ENCODE measurements at regions not wholly inside any gene's neighbourhood (a gene's known extent, or its start where the extent isn't known, plus 50 kb on each side); places are given as distances from the start of the nearest gene placed in this dataset.

GRCh38 chrX:131802836-131803626 lies 220.1 kb upstream of the STK26 start (continued):
- TF ChIP-seq, protein P1, sequence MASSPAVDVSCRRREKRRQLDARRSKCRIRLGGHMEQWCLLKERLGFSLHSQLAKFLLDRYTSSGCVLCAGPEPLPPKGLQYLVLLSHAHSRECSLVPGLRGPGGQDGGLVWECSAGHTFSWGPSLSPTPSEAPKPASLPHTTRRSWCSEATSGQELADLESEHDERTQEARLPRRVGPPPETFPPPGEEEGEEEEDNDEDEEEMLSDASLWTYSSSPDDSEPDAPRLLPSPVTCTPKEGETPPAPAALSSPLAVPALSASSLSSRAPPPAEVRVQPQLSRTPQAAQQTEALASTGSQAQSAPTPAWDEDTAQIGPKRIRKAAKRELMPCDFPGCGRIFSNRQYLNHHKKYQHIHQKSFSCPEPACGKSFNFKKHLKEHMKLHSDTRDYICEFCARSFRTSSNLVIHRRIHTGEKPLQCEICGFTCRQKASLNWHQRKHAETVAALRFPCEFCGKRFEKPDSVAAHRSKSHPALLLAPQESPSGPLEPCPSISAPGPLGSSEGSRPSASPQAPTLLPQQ (tag by site-specific recombination; IDR thresholded peaks at IDR 0.05), result 0 out of 2 replicates have a peak, but pooled peaks have one; percentile 39
- TF ChIP-seq ZNF561 (tag by site-specific recombination; IDR thresholded peaks at IDR 0.05; ENCODE audit: borderline replicate concordance), result 0 out of 2 replicates have a peak, but pooled peaks have one; percentile 54
- TF ChIP-seq ZBTB1 (tag by site-specific recombination; IDR thresholded peaks at IDR 0.05), result no peak
- no peak for TF ChIP-seq ZNF19 (tag by site-specific recombination; IDR thresholded peaks at IDR 0.05; ENCODE audit: low read depth)
- TF ChIP-seq, protein P2, sequence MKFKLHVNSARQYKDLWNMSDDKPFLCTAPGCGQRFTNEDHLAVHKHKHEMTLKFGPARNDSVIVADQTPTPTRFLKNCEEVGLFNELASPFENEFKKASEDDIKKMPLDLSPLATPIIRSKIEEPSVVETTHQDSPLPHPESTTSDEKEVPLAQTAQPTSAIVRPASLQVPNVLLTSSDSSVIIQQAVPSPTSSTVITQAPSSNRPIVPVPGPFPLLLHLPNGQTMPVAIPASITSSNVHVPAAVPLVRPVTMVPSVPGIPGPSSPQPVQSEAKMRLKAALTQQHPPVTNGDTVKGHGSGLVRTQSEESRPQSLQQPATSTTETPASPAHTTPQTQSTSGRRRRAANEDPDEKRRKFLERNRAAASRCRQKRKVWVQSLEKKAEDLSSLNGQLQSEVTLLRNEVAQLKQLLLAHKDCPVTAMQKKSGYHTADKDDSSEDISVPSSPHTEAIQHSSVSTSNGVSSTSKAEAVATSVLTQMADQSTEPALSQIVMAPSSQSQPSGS (tag by site-specific recombination; IDR thresholded peaks at IDR 0.05; ENCODE audit: low read depth), result no peak
- TF ChIP-seq ZNF121 (tag by site-specific recombination; IDR thresholded peaks at IDR 0.05), result no peak
- no peak for TF ChIP-seq ZNF423 (tag by site-specific recombination; IDR thresholded peaks at IDR 0.05)

DNA sequence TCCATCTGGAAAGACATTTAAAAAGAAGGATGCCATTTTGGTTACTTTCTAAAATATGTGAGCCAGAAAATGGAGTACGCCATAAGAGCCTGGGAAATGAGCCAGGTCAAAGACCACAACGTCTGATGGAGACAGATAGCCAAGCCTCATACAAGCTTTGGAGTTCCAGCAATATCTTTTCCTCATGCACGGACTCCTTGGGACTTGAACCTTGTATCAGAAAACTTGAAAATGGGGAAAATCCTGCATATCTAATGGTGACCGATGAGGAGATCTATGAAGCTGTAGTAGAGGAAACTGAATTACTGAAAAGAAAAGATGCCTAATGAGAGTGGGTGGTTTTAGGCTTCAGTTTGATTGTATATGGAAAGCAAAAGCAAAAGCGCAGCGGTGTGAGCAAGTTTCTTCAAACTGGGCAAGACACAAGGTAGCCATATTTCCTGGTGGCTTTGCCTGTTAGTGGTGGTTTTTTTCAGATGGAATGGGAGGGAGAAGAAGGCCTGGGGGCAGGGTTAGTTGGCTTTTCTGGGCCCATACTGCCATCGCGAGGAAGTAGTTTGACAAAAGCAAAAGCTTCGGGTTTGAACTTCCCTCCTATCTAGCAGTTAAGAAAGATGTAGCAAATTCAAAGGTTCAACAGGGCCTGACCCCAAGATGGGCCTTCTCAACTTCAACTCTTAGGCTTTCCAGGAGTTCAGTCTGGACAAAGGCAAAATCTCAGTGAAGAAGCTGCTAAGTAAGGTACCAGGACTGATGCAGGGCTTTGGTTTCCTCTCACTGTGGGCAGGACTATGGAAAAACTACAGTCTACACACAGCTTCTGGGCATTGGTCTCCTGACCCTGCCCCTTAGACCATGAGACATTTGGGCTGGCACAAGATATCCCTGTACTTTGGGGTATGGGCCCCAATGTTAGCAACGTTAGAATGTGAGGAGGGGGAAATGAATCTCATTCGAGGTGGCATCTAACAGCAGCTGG lies 210.0 kb upstream of the STK26 start:
- Histone ChIP-seq H3K36me3 (ENCODE audit: control insufficient read depth in 2 of 2, insufficient read depth in 1 of 2, low read length in 2 of 2) (peaks cover 3% of the 10 kb centered on the region in 2 experiments; a peak in 2 of 3 replicates), H3K4me1 (ENCODE audit: control insufficient read depth, insufficient read depth, low read length) (no peaks in the 10 kb centered on the region), H3K9me3 (ENCODE audit: control insufficient read depth, insufficient read depth, low read depth, low read length) (no peaks in the 10 kb centered on the region), H3K27ac (ENCODE audit: extremely low read depth, low read depth, low read length) (peak overlapping the region; percentile 76; the same call in 1 of the 2 replicates), H3K4me3 (ENCODE audit: low read depth, low read length) (no peak overlapping the region)
- POLR2A ChIA-PET, result interaction anchor here (1.0 kb wide), 1 partner anchor 11 kb away, joined by 3 read pairs; no protein-coding TSS in a partner anchor
- CTCF ChIA-PET, result interaction anchor here (0.6 to 1.4 kb wide), 14 partner anchors 9 to 1615 kb away, joined by 3 to 8 read pairs (median 4); no protein-coding TSS in a partner anchor
- TF ChIP-seq KLF9 (tag by site-specific recombination; IDR thresholded peaks at IDR 0.05; ENCODE audit: low read depth) (no peak), ZNF660 (tag by site-specific recombination; IDR thresholded peaks at IDR 0.05) (peak; percentile 51; the same call in 1 of the 2 replicates), ZEB2 (tag by site-specific recombination; IDR thresholded peaks at IDR 0.05) (peak; percentile 44; the same call in 1 of the 2 replicates), ZNF335 (tag by site-specific recombination; conservative IDR thresholded peaks at IDR 0.05) (peak; percentile 26; the same call in 1 of the 2 replicates), ZSCAN30 (tag by site-specific recombination; IDR thresholded peaks at IDR 0.05) (0 out of 2 replicates have a peak, but pooled peaks have one; percentile 7), ZNF350 (tag by site-specific recombination; IDR thresholded peaks at IDR 0.05) (no peak), ZNF366 (tag by site-specific recombination; conservative IDR thresholded peaks at IDR 0.05) (no peak), PRDM6 (tag by site-specific recombination; IDR thresholded peaks at IDR 0.05) (0 out of 2 replicates have a peak, but pooled peaks have one; percentile 22), ZNF639 (tag by site-specific recombination; IDR thresholded peaks at IDR 0.05) (peak; percentile 48; the same call in 1 of the 2 replicates), SP3 (tag by site-specific recombination; IDR thresholded peaks at IDR 0.05) (peak; percentile 39; the same call in 1 of the 2 replicates), TCF7L2 (IDR thresholded peaks at IDR 0.05; ENCODE audit: borderline replicate concordance, low read depth, low read length) (no peak), ZFP69B (tag by site-specific recombination; IDR thresholded peaks at IDR 0.05) (peak; percentile 17; the same call in 1 of the 2 replicates), ZBTB8A (tag by site-specific recombination; IDR thresholded peaks at IDR 0.05) (peak; percentile 39; the same call in 1 of the 2 replicates), PRDM1 (tag by site-specific recombination; IDR thresholded peaks at IDR 0.05) (peak; percentile 90), ZNF624 (tag by site-specific recombination; IDR thresholded peaks at IDR 0.05) (no peak)
- TF ChIP-seq, protein P3, sequence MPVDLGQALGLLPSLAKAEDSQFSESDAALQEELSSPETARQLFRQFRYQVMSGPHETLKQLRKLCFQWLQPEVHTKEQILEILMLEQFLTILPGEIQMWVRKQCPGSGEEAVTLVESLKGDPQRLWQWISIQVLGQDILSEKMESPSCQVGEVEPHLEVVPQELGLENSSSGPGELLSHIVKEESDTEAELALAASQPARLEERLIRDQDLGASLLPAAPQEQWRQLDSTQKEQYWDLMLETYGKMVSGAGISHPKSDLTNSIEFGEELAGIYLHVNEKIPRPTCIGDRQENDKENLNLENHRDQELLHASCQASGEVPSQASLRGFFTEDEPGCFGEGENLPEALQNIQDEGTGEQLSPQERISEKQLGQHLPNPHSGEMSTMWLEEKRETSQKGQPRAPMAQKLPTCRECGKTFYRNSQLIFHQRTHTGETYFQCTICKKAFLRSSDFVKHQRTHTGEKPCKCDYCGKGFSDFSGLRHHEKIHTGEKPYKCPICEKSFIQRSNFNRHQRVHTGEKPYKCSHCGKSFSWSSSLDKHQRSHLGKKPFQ (tag by site-specific recombination; IDR thresholded peaks at IDR 0.05), result peak; percentile 91
- TF ChIP-seq, protein P4, sequence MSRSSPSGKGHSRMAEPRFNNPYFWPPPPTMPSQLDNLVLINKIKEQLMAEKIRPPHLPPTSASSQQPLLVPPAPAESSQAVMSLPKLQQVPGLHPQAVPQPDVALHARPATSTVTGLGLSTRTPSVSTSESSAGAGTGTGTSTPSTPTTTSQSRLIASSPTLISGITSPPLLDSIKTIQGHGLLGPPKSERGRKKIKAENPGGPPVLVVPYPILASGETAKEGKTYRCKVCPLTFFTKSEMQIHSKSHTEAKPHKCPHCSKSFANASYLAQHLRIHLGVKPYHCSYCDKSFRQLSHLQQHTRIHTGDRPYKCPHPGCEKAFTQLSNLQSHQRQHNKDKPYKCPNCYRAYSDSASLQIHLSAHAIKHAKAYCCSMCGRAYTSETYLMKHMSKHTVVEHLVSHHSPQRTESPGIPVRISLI (tag by site-specific recombination; IDR thresholded peaks at IDR 0.05), result no peak

Data from HEK293 (cell line).